Pancreas (tissue), 10 donors: ENCODE measurements at regions not wholly inside any gene's neighbourhood (a gene's known extent, or its start where the extent isn't known, plus 50 kb on each side); places are given as distances from the start of the nearest gene placed in this dataset.

Source experiments
- ATAC-seq, 4 donors: fragments of 200-7000 bp; cut with Tn5 transposase; one replicate each; pipeline versions ENCODE4 v1.8.0 to v1.9.1; 2020; ENCODE audit warnings: mild to moderate bottlenecking in 4 of 4, moderate library complexity in 4 of 4
- DNase-seq, 6 donors: peaks; one replicate each; pipeline ENCODE4 v3.0.0-alpha.2; 2020
- FAIRE-seq: peaks from 2 replicates; lab custom pipeline; 2012; peaks lifted over from hg19 to GRCh38; lab: Jason Lieb, UNC
- H3K27ac ChIP-seq, 4 donors: fragments of 200-600 bp; sonication (generic); 1 replicate in 3 of 4; 2 replicates in 1 of 4; pipeline versions ENCODE4 v1.5.0 to v1.8.0; 2020
- H3K27me3 ChIP-seq, 4 donors: fragments of 200-600 bp; one replicate each; pipeline ENCODE4 v1.8.0; 2021
- H3K36me3 ChIP-seq, 3 donors: fragments of 200-600 bp; sonication (generic) in 1 of 3; one replicate each; pipeline versions ENCODE4 v1.5.0 to v1.8.0; 2020 to 2021
- H3K4me1 ChIP-seq, 3 donors: fragments of 200-600 bp; one replicate each; pipeline ENCODE4 v1.8.0; 2021
- H3K4me3 ChIP-seq, 4 donors: fragments of 200-600 bp; sonication (generic) in 2 of 4; one replicate each; pipeline versions ENCODE4 v1.5.0 to v1.8.0; 2020 to 2021
- H3K9me3 ChIP-seq, 4 donors: fragments of 200-600 bp; one replicate each; pipeline ENCODE4 v1.8.0; 2021
- WGBS, 2 donors: extraction: QIAGEN DNeasy Blood & Tissue Kit; methylation state at CpG; one replicate each; pipeline ENCODE4 v1.1.7; 2013; 5-methylcytosine and 5-hydroxymethylcytosine counted together
- intact Hi-C, 3 donors: fragments of 100-400 bp; cut with DNase I; formaldehyde crosslinking; loops; one replicate each; pipeline versions ENCODE4 v1.11.1 to v1.14.2; 2022
- TF ChIP-seq, protein P1 (sequence below), 4 donors: fragments of 200-600 bp; sonication (generic) in 3 of 4; IDR thresholded peaks; one replicate each; pipeline versions ENCODE4 v1.5.0 to v1.8.0; 2021; ENCODE audit warnings: antibody characterized with exemption in 4 of 4
- donor health status: healthy with polysubstance abuse.
- donor health status: DM: no; HTN: no; CAD: no; lungs with moderate emphysema.
- donor health status: DM: no; HTN: no; CAD: no.
- donor health status: control.
- donor health status: control.
- donor health status: Bipolar disorder and iron deficiency.
- donor health status: DM: yes; HTN: yes; CAD: no.
- donor health status: DM: no; HTN: no; CAD: no.
- donor health status: DM: no; HTN: no; CAD: no.
- donor health status: DM: yes; HTN: yes; CAD: no.

DNA sequence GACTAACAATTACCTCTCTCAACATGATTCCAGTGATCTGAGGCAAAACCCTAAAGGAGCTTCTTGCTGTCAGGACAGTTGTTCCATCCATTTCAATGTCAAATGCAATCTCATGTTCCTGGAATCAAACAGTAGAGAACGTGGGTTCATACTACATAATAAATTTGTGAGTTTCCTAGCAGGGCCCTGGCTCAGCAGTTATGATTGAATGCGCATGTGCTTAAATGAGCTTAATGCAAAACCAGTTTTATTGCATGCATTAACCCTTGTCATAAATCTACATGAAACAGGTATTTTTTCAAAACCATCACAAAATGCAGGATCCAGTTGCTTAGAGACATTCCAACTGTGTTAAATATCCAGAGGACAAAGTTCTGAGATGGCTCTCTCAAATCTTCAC lies 225.4 kb upstream of the TMEM72 start:
- intact Hi-C loops: no loop called here
- Histone ChIP-seq H3K4me3 (no peak overlapping the region), H3K9me3 (no peaks in the 10 kb centered on the region), H3K4me1 (no peaks in the 10 kb centered on the region), H3K27me3 (no peaks in the 10 kb centered on the region), H3K36me3 (no peaks in the 10 kb centered on the region), H3K27ac (no peak overlapping the region)
- ATAC-seq (no peak), FAIRE-seq (no peak), DNase-seq (no peak)
- TF ChIP-seq, protein P1, sequence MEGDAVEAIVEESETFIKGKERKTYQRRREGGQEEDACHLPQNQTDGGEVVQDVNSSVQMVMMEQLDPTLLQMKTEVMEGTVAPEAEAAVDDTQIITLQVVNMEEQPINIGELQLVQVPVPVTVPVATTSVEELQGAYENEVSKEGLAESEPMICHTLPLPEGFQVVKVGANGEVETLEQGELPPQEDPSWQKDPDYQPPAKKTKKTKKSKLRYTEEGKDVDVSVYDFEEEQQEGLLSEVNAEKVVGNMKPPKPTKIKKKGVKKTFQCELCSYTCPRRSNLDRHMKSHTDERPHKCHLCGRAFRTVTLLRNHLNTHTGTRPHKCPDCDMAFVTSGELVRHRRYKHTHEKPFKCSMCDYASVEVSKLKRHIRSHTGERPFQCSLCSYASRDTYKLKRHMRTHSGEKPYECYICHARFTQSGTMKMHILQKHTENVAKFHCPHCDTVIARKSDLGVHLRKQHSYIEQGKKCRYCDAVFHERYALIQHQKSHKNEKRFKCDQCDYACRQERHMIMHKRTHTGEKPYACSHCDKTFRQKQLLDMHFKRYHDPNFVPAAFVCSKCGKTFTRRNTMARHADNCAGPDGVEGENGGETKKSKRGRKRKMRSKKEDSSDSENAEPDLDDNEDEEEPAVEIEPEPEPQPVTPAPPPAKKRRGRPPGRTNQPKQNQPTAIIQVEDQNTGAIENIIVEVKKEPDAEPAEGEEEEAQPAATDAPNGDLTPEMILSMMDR (IDR thresholded peaks at IDR 0.05): no peak
- WGBS, 2 donors: 84 to 86% methylated on average over 2 of the region's 2 CpGs

DNA sequence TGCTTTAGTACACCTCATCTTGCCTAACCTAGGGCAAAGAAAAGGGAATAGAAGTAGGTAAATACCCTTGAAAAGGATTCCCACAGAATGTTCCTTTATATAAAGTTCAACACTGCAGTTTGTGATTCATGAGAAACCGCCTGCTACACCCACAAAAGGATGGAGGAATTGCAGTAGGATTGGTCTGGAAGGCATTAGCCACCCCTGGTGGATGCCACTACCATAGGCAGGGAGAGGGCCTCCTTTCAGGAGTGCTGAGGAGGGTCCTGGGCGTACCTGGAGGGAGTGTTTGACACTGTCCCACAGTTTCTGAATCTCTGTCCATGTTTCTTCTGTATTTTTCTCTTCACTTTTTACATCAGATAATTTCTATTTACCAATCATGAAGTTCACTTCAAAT lies 221.8 kb upstream of the TMEM72 start:
- TF ChIP-seq, protein P1 (IDR thresholded peaks at IDR 0.05): no peak
- no peak for ATAC-seq
- no peak overlapping the region for H3K4me3 ChIP-seq
- no peaks in the 10 kb centered on the region for H3K27me3 ChIP-seq
- no peak for FAIRE-seq
- intact Hi-C loops: no loop called here
- no peaks in the 10 kb centered on the region for H3K36me3 ChIP-seq
- H3K27ac ChIP-seq: no peak overlapping the region
- DNase-seq: no peak
- 91 to 97% methylated on average over 2 of the region's 2 CpGs for WGBS, 2 donors
- no peaks in the 10 kb centered on the region for H3K4me1 ChIP-seq
- no peaks in the 10 kb centered on the region for H3K9me3 ChIP-seq

DNA sequence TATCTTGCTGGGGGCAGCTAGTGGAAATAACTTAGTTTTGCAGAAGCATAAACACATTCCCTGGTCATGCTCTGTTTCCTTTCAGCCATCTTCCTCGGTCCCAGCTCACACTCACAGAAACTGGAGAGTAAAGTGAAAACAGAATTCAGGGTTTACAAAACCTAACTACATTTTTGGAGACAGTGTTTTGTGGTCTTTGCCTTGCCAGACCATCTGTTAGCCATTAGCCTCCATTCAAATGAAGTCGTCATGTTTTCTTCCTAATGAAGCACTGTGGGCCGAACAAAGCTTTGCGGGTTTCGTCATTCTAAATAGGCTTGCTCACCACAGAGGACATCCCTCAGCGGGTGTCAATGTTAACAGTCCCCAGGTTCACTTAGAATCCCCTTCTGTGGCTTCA lies 214.6 kb upstream of the TMEM72 start:
- Histone ChIP-seq H3K4me3 (no peak overlapping the region), H3K9me3 (peaks cover 0 to 3% (median 0%) of the 10 kb centered on the region in 4 donors), H3K27ac (no peak overlapping the region), H3K27me3 (no peaks in the 10 kb centered on the region), H3K4me1 (no peaks in the 10 kb centered on the region), H3K36me3 (no peaks in the 10 kb centered on the region)
- intact Hi-C loops: no loop called here
- ATAC-seq: peak in 3 of 4 donors; percentile 35 to 51 (median 35)
- no peak for FAIRE-seq
- no peak for DNase-seq
- TF ChIP-seq, protein P1 (IDR thresholded peaks at IDR 0.05): no peak
- WGBS, 2 donors: 86 to 92% methylated on average over 6 of the region's 6 CpGs

DNA sequence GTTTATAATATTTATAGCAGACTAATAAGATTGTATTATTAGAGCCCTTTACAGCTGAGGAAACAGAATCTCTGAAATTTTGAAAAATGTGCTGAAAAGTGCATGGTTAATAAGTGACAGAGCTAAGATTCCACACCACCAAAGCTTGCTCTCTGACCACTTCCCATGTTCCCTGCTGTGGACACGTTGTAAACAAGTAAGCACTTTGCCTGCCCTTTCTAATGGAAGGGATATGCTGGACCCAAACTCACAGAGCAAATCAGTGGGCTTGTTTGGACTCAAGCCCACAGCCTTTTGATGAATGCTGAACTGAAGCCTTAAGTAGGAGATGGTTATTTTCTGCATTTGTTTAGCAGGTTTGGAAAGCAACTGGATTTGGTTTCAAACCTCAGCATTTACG lies 214.0 kb upstream of the TMEM72 start:
- intact Hi-C loops: no loop called here
- TF ChIP-seq, protein P1 (IDR thresholded peaks at IDR 0.05): no peak
- Histone ChIP-seq H3K27ac (no peak overlapping the region), H3K36me3 (no peaks in the 10 kb centered on the region), H3K4me1 (no peaks in the 10 kb centered on the region), H3K9me3 (peaks cover 0 to 4% (median 0%) of the 10 kb centered on the region in 4 donors), H3K27me3 (no peaks in the 10 kb centered on the region), H3K4me3 (no peak overlapping the region)
- WGBS, 2 donors: 30 to 35% methylated on average over 2 of the region's 2 CpGs
- no peak for FAIRE-seq
- ATAC-seq: peak in 2 of 4 donors; percentile 59
- DNase-seq: no peak

DNA sequence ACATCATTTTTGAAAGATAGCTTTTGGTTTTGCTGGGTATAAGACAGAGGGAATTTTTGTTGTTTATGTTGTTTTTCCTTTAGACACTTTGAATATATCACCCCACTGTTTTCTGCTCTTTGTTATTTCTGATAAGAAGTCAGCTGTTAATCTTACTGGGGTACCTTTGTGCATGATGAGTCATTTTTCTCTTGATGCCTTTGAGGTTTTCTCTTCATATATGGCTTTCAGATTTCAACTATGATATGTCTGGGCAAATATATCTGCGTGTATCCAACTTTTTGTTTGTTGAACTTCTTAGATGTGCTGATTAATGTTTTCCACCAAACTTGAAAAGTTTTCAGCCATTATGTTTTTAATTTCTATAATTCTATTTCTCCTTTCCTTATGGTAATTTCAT lies 208.6 kb upstream of the TMEM72 start:
- Histone ChIP-seq H3K4me3 (no peak overlapping the region), H3K4me1 (no peaks in the 10 kb centered on the region), H3K9me3 (peaks cover 0 to 4% (median 0%) of the 10 kb centered on the region in 4 donors), H3K27ac (no peak overlapping the region), H3K36me3 (no peaks in the 10 kb centered on the region), H3K27me3 (no peaks in the 10 kb centered on the region)
- intact Hi-C loops: no loop called here
- no peak for ATAC-seq
- FAIRE-seq: no peak
- TF ChIP-seq, protein P1 (IDR thresholded peaks at IDR 0.05): no peak
- 69 to 80% methylated on average over 1 of the region's 1 CpG for WGBS, 2 donors
- no peak for DNase-seq
